GM12873 (cell line): ENCODE measurements at regions not wholly inside any gene's neighbourhood (a gene's known extent, or its start where the extent isn't known, plus 50 kb on each side); places are given as distances from the start of the nearest gene placed in this dataset.
A peak's percentile ranks its signal among the peaks of the same experiment; 100 is the strongest.

ENCODE experiments used
- CTCF ChIP-seq: IDR thresholded peaks from 2 replicates; pipeline ENCODE4 v1.5.1; 2012; ENCODE audit warnings: low read depth, mild to moderate bottlenecking, moderate library complexity, low read length, control low read depth; ENCODE audit not compliant: insufficient read depth; ENCODE audit errors: missing control alignments

GRCh38 chr3:182392182-182392937, 400.9 kb upstream of the ATP11B start:
- TF ChIP-seq CTCF = peak; percentile 18

- no peak for TF ChIP-seq CTCF
Measured at GRCh38 chr3:182393151-182393550, 400.2 kb upstream of the ATP11B start.

GRCh38 chr3:182393830-182394367, 399.4 kb upstream of the ATP11B start:
- no peak for TF ChIP-seq CTCF

GRCh38 chr3:182397164-182397563, 396.1 kb upstream of the ATP11B start:
- no peak for TF ChIP-seq CTCF

- TF ChIP-seq CTCF = no peak
Measured at GRCh38 chr3:182399978-182400737, 393.1 kb upstream of the ATP11B start.

- TF ChIP-seq CTCF = no peak
Measured at GRCh38 chr3:182400838-182401237, 392.5 kb upstream of the ATP11B start.

- TF ChIP-seq CTCF = no peak
Measured at GRCh38 chr3:182404031-182404430, 389.3 kb upstream of the ATP11B start.
